ENCODE measurements at regions not wholly inside any gene's neighbourhood (a gene's known extent, or its start where the extent isn't known, plus 50 kb on each side); places are given as distances from the start of the nearest gene placed in this dataset.
"Not testable (repeated sequence)": the region's sequence is repeated elsewhere in the genome, so short reads cannot be mapped to it uniquely, and the experiment has no call there.

DNA sequence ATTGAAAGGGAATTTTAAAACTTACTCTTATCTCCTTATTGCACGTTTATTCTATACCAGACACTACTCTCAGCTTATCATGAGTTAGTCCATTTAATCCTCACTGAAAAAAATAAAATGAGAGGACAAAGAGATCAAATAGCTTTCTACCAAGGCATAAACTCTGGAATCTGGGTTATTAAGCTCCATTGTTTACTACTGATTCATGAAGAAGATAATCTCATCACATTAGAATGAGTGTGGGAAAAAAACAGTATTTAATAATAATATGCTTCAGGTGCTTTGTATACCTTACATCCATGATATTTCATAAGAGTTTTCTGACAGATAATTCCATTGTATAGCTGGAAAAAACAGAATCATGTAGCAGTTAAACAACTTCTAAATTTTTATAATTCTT is 1092.6 kb downstream of the TECRL start:
- in situ Hi-C loops (cut with HindIII; ENCODE audit: low sequenced_read_pairs) = no loop called here

DNA sequence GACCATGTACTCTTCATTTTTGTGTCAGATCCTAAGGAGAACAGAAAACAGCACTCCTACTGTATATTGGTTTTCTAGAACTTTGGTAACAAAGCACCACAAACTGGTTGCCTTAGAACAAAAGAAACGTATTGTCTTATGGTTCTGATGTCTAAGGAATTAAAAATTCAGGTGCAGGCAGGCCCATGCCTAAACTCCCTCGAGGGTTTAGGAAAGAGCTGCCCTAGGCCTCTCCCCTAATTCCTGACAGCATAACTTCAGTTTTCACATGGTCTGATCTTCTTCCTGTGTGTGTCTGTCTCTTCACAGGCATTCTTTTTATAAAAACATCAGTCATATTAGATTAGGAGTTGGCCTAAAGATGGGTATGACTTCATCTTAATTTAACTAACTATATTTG is 1093.6 kb downstream of the TECRL start:
- in situ Hi-C loops (cut with HindIII; ENCODE audit: low sequenced_read_pairs) = no loop called here

DNA sequence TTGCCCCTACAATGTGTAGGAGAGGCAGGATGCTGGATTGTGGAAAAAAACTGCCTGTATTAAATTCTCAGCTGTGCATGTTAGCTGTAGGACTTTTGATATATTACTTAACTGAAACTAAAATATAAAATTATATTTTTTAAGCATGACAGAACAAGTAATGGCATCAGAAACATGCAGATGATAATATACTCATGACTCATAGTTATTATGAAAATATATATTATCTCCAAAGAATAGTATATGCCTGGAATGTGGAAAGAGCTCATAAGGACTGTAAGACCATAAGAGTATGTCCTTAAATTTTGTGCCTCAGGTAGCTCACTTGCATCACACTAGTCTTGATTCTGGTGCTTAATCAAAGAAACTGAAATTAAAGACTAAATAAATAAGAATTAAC is 1100.6 kb downstream of the TECRL start:
- in situ Hi-C loops (cut with HindIII; ENCODE audit: low sequenced_read_pairs) = no loop called here

DNA sequence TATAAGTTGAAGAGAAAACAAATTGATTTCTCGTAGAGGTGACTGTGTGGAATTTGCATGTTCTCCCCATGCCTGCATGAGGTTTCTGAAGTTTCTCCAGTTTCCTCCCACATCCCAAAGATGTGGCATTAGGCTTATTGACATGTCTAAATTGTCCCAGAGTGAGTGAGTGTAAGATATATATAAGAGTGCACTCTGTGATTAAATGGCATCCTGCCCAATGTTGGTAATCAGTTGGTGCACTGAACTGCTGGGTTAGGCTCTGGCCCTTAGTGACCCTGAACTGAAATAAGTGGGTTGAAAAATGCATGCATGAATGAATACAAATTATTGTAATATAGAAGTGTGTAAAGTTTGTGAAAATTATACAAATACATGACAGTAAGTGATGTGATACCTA is 1106.5 kb downstream of the TECRL start:
- in situ Hi-C loops (cut with HindIII; ENCODE audit: low sequenced_read_pairs) = no loop called here

DNA sequence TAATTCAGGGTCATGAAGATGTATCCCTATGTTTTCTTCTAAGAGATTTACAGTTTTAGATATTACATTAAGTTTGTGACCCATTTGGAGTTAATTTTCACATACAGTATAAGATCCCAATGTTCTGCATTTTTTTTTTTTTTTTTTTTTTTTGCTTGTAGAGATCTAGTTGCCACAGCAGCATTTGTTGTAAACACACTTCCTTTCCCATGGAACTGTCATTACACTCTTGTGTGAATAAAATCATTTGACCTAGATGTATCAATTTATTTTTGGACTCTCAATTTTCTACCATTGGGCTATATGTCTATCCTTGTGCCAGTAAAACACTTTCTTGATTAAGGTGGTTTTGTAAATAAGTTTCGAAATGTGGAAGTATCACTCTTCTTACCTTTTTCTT is 1107.2 kb downstream of the TECRL start:
- in situ Hi-C loops (cut with HindIII; ENCODE audit: low sequenced_read_pairs) = no loop called here

DNA sequence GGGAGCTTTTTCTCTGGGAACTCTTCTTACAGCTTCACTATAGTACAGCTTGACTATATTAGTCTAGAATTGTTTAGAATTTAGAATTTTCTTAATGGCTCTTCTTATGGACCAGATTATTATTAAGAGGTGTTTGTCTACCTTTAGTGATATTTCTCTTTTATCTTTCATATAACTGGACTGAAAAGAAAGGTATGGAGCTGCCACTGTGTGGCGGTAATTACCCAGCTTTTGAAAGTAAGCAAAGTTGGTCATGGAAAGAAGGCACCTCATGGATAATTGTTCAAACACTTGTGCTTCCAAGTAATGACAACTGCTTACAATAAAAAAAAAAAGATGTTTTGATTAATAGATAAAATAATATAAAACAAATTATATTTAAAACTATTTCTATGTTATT is 1112.5 kb downstream of the TECRL start:
- in situ Hi-C loops (cut with HindIII; ENCODE audit: low sequenced_read_pairs) = no loop called here

DNA sequence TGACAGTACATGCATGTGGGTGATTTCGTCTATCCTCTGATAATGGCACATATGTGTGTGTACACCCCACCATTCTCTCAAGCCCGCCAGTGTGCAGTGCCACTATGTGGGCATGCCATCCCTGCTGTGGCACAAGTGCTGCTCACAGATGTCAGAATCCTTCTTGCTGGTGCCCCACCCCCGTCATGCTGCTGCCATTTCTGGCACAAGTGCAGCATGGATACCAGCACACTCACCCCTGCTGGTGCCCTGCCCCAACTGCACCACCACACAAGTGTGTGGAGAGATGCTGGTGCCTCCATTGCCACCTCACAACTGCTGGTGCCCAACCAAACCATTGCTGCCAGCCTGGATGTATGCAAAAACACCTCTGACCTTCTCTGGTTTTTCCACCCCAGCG is 1133.8 kb downstream of the TECRL start:
- in situ Hi-C loops (cut with HindIII; ENCODE audit: low sequenced_read_pairs) = no loop called here

DNA sequence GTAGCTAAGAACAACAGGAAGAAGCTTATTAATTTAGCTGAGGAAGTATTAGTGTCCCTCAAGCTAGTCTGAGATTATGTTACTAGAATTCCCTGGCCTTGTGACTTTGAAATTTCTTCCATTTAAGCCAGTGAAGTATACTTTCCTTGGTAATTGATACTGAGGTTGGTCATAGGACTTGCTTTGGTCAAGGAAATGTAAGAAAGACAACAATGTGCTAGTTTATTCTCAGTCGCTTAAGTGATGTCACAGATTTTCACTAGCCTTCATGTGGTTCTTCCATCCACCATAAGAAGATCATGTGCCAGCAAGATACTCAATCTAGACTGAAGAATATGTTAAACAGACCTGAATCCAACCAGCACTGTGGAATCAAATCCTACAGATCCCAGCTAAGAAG is 1140.1 kb downstream of the TECRL start:
- in situ Hi-C loops (cut with HindIII; ENCODE audit: low sequenced_read_pairs) = no loop called here

DNA sequence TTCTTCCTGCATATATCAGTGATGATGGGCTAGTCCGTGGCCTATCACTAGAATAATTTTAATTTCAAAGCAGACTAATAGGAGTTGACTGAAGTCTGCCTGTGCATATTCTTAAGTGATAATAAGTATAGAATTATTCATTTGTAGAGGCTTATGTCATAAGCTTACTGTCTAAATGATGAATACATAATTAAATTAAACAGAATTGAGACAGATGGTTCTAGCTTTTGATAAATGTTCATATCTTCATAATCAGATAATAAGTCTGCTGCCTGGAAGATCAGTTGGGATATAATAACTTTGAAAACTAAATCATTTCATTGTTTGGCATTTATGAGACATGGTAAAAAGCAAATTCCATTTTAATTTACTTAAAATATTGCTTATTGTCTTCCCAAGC is 1175.6 kb downstream of the TECRL start:
- in situ Hi-C loops (cut with HindIII; ENCODE audit: low sequenced_read_pairs) = no loop called here

DNA sequence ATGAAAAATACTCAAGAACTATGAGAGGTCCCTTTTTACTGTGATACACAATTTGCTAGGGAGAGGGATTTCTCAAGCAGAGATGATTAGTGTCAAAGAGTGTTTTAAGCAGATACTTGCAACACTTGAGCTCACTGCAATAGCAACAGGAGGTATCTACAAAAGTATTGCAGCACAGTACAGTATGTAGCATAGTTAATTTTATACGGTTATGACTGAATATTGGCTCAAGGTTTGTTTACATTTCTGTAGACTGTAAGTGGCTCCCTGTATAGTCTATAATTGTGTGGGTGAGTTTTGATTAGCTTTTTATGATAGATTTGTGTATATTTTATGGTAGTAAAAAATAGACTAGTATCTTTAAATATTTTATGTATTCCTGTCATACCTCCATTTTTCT is 1177.2 kb downstream of the TECRL start:
- in situ Hi-C loops (cut with HindIII; ENCODE audit: low sequenced_read_pairs) = no loop called here

DNA sequence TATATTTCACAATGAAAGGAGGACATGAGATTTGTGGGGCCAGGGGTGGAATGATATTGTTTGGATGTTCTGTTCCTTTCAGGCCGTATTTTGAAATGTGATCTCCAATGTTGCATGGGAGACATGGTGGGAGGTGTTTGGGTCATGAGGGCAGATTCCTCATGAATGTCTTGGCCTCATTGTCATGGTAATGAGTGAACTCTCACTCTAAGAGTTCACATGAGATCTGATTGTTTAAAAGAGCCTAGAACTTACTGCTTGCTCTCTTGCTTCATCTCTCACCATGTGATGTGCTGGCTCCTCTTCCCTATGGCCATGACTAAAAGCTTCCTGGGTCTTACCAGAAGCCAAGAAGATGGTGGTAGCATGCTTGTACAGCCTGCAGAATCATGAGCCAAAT is 1183.0 kb downstream of the TECRL start:
- in situ Hi-C loops (cut with HindIII; ENCODE audit: low sequenced_read_pairs) = no loop called here

DNA sequence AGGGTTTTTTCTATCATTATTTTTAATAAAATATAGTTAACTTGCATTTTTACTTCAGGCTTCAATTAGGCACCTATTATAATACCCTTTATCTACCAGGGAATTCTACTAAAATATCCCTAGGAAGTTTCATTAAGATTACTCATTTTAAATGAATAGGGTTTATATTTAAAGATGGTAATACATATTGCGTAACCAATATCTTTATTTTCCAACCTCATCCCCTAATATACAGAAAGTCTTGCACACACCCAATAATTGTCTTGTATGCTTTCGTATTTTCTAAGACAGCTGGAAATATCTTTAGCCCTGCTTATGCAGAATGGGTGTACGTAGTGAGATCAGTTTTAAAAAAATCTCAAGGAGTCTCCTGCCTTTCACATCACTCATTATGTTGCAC is 1186.8 kb downstream of the TECRL start:
- in situ Hi-C loops (cut with HindIII; ENCODE audit: low sequenced_read_pairs) = no loop called here

DNA sequence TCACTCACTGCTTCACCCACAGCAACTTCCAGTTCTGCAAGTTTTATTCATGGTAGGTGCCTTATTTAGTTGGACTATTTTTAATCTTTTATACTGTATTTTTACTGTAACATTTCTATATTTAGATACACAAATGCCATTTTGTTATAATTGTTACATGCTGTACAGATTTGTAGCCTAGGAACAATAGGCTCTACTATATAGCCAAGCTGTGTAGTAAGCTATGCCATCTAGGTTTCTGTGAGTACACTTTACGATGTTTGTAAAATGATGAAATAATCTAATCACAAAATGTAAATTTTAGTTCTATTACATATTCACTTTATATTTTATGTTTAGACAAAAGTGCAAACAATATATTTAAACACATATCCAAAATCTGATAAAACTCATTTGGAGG is 1187.8 kb downstream of the TECRL start:
- in situ Hi-C loops (cut with HindIII; ENCODE audit: low sequenced_read_pairs) = no loop called here

DNA sequence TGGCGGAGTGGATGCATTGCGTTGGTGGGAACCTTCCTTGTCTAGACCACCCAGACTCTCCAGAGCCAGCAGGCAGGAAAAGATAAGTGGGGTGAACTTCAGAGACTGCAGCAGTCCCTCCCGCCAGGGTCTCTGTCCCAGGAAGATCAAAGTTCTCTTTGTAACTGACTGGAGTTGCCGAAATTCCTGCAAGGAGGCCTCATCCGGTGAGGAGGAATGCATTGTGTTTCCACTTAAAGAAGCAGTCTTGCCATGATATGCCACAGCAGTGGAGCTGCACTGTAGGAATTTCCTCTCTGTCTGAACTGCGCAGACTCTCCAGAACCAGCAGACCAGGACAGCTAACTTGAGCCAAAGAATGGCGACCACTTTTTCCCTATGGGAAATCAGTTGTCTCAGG is 1190.4 kb downstream of the TECRL start:
- in situ Hi-C loops (cut with HindIII; ENCODE audit: low sequenced_read_pairs) = no loop called here

DNA sequence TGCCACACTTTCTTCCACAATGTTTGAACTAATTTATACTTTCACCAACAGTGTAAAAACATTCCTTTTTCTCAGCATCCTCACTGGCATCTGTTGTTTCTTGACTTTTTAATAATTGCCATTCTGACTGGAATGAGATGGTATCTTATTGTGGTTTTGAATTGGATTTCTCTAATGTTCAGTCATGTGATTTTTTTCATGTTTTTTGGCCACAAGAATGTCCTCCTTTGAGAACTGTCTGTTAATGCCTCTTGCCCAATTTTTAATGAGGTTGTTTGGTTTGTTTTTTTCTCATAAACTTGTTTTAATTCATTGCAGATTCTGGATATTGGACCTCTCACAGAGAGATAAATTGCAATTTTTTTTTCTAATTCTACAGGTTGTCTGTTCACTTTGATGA is 1195.2 kb downstream of the TECRL start:
- in situ Hi-C loops (cut with HindIII; ENCODE audit: low sequenced_read_pairs) = no loop called here

DNA sequence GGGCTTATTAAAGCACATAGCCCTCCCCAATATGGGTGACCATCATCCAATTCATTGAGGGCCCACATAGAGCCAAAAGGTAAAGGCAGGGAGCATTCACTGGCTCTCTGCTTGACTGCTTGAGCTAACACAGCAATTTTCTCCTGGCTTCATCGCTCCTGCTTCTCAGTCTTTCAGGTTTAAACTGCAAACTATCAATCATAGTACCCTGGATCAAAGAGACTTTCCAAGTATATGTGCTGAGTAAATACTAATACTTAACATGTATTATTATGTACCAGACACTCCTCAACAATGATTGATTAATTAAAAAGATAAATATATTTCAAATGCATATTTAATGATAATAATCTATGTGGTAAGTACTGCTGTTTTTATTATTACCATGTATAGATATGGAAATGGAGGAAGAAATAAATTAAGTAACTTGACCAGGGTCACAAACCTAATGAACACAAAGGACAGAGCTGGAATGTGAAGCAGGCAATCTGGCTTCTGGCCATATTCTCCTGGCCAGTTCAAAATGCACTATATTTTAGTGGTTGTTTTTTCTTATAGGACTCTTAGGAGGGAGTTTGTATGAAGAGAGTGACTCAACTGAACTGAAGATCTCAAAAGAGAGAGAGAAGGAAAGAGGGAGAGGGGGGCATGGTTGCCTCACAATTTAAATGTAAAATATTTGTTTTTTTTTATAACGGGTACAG is 1197.3 kb downstream of the TECRL start:
- in situ Hi-C loops (cut with HindIII; ENCODE audit: low sequenced_read_pairs) = no loop called here

DNA sequence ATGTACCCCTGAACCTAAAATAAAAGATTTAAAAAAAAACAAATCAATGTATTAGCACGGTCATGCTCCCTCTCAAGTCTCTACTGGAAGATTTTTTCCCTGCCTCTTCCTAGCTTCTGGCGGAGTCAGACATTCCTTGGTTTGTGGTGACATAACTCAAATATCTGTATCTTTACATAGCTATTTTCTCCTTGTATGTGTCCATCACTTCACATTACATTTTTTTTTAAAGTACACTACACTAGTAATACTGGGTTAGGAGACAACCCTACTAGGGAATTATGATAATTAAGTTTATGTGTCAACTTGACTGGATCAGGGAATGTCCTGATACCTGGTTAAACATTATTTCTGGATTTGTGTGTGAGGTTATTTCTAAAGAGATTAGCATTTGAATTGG is 1197.9 kb downstream of the TECRL start:
- in situ Hi-C loops (cut with HindIII; ENCODE audit: low sequenced_read_pairs) = no loop called here

DNA sequence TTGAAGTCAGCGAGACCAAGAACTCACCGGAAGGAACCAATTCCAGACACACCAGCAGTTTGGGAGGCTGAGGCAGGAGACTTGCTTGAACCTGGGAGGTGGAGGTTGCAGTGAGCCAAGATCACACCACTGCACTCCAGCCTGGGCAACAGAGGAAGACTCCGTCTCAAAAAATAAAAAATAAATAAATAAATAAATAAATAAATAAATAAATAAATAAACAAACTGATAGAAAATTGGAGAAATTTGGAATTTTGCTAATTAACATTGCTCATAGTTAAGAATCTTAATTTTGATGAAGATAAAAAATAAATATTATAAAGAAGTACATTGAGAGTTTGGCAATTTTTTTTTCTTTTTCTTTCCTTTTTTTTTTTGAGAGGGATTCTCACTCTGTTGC is 1216.2 kb downstream of the TECRL start:
- in situ Hi-C loops (cut with HindIII; ENCODE audit: low sequenced_read_pairs) = not testable (repeated sequence)

DNA sequence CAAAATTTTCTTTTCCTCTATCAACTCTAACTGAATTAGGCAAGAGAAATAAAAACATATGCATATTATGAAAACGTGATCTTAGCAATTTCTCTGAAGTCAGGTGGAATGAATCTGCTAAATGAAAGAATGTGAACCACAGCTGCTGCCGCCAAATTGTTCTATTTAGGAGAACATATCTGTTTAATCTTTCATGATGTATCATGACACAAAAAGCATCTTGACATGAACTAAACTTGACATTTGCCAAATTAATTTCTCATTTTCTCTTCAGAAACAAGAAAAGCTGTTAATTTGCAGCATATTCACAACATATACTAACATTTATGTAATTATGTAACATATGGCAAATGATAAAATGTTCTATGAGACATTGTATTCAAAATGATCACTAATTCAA is 1237.9 kb downstream of the TECRL start:
- in situ Hi-C loops (cut with HindIII; ENCODE audit: low sequenced_read_pairs) = no loop called here

DNA sequence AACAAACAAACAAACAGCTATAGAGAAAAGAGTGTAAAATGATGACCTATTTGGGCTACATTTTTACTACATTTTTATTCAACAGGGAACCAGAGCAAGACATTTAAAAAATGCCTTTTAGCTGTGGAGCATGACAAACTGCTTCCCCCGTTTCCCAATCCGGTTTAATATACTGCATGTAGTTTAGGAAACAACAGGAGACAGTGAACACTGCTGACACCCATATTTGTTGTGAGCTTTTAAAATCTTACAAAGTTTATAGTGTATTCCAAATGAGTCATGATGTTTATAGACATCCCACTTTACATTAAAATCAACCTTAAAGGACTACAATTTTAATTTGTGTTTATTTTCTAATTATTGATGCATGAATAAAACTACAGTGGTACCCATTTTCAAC is 1238.3 kb downstream of the TECRL start:
- in situ Hi-C loops (cut with HindIII; ENCODE audit: low sequenced_read_pairs) = no loop called here

DNA sequence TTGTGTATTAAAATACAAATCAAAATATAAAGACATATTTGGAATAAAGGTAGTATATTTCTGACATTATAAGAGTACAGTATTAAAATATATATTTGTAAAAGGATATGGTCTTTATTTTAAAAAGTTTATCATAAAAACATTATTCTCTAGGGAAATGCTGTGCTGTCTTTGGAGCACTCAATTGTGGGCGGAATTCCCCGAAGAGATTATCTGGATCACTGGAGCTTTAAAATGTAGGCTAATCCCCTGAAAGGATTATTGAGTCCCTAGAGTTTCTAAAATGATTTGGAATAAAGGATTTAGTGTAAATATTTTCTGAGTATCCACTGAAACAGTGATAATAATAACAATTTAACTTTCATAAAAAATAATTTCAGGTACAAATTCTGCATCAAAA is 1239.4 kb downstream of the TECRL start:
- in situ Hi-C loops (cut with HindIII; ENCODE audit: low sequenced_read_pairs) = no loop called here

DNA sequence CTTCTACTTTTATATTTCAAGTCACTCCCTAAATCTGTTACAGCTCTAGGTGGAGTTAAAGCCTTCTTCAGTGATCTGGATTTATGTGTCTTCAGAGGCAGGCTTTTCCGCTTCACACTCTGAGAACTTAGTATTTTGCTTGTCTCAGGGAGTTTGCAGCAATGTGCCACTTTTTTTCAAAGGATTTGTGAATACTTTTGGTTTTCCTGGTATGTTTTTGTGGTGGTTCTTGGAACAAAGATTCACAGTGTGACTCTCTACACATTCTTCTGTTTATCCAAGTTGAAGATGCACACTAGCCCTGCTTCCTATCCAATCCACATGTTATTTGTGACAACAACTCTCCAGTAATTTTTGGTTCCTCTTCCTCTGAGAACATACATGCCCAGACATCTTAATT is 1253.7 kb downstream of the TECRL start:
- in situ Hi-C loops (cut with HindIII; ENCODE audit: low sequenced_read_pairs) = no loop called here

DNA sequence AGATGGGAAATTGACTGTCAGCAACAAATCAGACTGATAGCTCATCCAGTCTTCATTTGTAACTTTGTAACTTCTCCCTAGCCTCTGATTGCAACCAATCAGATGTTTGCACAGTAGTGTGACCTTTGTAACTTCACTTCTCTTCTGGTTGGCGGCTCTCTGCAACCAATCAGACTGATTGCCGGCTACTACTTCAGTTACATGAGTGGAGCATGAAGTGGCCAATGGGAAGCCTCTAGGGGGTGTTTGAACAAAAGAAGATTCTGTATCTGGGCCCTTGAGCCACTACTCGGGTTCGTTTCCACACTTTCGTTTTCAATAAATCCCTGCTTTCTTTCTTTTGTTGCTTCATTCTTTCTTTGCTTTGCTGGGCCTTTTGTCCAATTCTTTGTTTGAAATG is 1285.8 kb downstream of the TECRL start:
- in situ Hi-C loops (cut with HindIII; ENCODE audit: low sequenced_read_pairs) = no loop called here

DNA sequence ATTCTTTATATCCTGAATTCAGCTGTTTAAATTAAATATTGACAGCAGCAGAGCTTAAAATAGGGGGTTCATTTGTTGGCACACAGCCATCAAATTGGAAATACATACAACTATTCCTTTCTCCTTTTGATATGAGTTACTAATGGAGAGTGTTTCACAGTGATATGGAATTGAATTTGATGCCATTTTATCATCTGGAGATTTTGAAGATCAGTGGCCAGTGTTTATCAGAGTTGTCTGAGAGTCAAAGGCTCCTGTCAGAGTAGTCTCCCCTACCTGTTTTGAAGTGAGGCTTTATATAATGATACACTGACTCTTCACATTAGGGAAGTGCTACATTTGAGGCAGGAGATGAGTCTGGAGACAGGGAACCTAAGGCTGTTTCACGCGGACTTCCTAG is 1286.3 kb downstream of the TECRL start:
- in situ Hi-C loops (cut with HindIII; ENCODE audit: low sequenced_read_pairs) = no loop called here

All from endothelial cell of hepatic sinusoid (primary cell).